ENCODE measurements at regions not wholly inside any gene's neighbourhood (a gene's known extent, or its start where the extent isn't known, plus 50 kb on each side); places are given as distances from the start of the nearest gene placed in this dataset.

DNA sequence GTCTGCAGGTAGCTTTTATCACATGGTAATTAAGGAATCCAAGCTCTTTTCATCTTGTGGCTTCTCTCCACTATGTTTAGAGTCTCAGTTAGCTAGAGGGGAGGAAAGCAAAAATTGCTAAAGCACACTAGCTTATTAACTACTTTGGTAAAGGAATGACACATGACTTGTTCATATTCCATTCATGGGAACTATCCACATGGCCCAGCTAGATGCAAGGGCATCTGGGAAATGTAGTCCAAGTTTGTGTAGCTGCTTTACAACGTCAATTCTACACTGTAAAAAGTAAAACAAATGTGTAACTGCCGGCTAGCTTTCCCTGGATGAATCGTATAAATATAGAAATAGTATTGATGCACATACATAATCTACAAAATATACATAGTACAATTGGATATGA, 244.5 kb upstream of the LRFN5 start:
- DNase-seq (ENCODE audit: extremely low read depth, insufficient read length) = no peak
- TF ChIP-seq, protein P1, sequence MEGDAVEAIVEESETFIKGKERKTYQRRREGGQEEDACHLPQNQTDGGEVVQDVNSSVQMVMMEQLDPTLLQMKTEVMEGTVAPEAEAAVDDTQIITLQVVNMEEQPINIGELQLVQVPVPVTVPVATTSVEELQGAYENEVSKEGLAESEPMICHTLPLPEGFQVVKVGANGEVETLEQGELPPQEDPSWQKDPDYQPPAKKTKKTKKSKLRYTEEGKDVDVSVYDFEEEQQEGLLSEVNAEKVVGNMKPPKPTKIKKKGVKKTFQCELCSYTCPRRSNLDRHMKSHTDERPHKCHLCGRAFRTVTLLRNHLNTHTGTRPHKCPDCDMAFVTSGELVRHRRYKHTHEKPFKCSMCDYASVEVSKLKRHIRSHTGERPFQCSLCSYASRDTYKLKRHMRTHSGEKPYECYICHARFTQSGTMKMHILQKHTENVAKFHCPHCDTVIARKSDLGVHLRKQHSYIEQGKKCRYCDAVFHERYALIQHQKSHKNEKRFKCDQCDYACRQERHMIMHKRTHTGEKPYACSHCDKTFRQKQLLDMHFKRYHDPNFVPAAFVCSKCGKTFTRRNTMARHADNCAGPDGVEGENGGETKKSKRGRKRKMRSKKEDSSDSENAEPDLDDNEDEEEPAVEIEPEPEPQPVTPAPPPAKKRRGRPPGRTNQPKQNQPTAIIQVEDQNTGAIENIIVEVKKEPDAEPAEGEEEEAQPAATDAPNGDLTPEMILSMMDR (IDR thresholded peaks at IDR 0.05; ENCODE audit: insufficient read depth, low read length, poor library complexity, severe bottlenecking) = no peak
- no peaks in the 10 kb centered on the region for H3K27me3 ChIP-seq (replicated peaks; ENCODE audit: control insufficient read depth, insufficient read depth, low read length)
- H3K36me3 ChIP-seq (ENCODE audit: control insufficient read depth, insufficient read depth, low read length) = no peaks in the 10 kb centered on the region
- H3K4me3 ChIP-seq (replicated peaks; ENCODE audit: low read depth, low read length) = no peak overlapping the region

DNA sequence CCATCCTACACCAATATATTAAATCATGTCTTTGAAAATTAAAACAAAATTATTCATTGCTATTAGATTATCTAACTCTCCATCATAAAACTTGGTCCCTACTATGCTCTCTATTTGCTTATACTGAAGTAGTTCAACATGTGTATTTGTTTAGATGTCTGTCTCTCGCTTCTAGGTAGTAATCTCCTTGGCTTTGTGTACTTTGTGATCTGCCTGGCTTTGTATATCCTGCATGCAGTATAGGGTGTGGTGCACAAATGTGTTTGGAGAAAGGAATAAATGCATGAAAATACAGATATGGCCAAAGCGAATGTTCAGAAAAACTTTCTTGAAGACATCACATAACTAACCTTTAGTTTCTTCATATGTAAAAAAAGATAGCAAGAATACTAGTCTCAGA, 246.6 kb upstream of the LRFN5 start:
- TF ChIP-seq, protein P1 (IDR thresholded peaks at IDR 0.05; ENCODE audit: insufficient read depth, low read length, poor library complexity, severe bottlenecking) = no peak
- H3K4me3 ChIP-seq (replicated peaks; ENCODE audit: low read depth, low read length) = no peak overlapping the region
- DNase-seq (ENCODE audit: extremely low read depth, insufficient read length) = no peak
- H3K36me3 ChIP-seq (ENCODE audit: control insufficient read depth, insufficient read depth, low read length) = no peaks in the 10 kb centered on the region
- no peaks in the 10 kb centered on the region for H3K27me3 ChIP-seq (replicated peaks; ENCODE audit: control insufficient read depth, insufficient read depth, low read length)

DNA sequence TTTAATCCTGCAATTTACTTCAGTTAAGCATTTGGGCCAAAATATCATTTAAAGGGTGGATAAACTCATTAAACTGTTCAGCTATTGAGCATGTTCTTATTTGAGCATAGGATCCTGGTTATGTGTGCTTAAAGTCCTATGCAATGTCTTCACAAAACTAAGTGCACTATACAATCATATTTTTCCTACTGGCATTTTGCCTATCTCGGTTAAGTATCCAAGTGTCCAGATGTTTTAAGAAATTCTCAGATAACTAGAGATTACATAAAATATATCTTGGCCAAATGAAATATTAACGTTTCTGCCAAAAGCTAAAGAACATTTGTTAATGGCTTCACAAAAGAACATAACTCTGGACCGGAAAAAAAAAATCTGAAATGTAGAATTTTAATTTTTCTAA, 250.8 kb upstream of the LRFN5 start:
- TF ChIP-seq, protein P1 (IDR thresholded peaks at IDR 0.05; ENCODE audit: insufficient read depth, low read length, poor library complexity, severe bottlenecking) = no peak
- H3K36me3 ChIP-seq (ENCODE audit: control insufficient read depth, insufficient read depth, low read length) = no peaks in the 10 kb centered on the region
- H3K4me3 ChIP-seq (replicated peaks; ENCODE audit: low read depth, low read length) = no peak overlapping the region
- H3K27me3 ChIP-seq (replicated peaks; ENCODE audit: control insufficient read depth, insufficient read depth, low read length) = no peaks in the 10 kb centered on the region
- no peak for DNase-seq (ENCODE audit: extremely low read depth, insufficient read length)

DNA sequence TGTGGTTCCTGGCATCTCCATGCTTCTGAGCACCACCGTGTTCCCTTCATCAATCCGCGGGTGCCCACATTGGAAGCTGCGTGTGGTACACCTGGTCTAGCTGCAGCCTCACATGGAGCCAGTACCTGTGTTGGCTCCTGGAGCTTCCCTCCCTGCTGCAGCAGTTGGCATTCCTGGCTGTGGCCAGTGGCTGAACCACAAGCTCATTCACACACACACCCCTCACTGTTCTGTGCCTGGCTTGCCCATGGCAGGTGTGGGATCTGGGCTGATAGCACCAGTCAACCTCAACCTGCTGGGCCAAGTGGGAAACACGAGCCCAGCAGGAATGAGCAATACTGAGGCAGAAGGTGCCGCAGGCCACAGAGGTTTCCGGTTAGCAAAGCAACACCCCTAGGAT, 256.2 kb upstream of the LRFN5 start:
- DNase-seq (ENCODE audit: extremely low read depth, insufficient read length) = no peak
- H3K27me3 ChIP-seq (replicated peaks; ENCODE audit: control insufficient read depth, insufficient read depth, low read length) = no peaks in the 10 kb centered on the region
- TF ChIP-seq, protein P1 (IDR thresholded peaks at IDR 0.05; ENCODE audit: insufficient read depth, low read length, poor library complexity, severe bottlenecking) = no peak
- no peaks in the 10 kb centered on the region for H3K36me3 ChIP-seq (ENCODE audit: control insufficient read depth, insufficient read depth, low read length)
- no peak overlapping the region for H3K4me3 ChIP-seq (replicated peaks; ENCODE audit: low read depth, low read length)

DNA sequence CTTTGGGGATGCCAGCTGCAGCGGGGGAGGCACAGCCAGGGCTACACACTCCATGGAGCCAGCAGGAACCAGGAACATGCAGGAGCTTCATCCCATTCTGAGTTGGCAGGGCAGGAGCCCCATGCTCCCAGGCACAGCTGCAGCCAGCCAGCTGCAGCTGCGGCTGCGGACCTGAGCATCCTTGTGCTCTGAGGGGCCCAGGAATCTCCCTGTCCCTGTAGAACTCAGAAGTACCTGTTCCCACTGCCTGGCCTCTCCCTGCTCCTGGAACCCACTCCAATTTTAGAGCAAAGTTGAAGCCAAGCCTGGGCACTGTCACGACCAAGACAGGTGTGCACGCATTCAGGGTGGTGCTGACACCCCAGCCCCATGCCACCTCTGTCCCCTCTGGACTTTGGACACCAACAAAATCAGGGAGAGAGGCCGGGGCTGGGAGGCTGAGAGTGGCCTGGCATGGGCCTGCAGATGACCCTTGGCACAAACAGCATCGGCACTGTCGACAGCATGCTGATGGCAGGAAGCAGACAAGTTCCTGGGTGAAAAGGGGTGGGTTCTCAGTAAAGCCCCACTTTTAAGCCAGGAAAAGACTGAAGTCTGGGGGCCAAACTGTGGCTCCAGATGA, 257.3 kb upstream of the LRFN5 start:
- no peak for DNase-seq (ENCODE audit: extremely low read depth, insufficient read length)
- H3K36me3 ChIP-seq (ENCODE audit: control insufficient read depth, insufficient read depth, low read length) = no peaks in the 10 kb centered on the region
- H3K27me3 ChIP-seq (replicated peaks; ENCODE audit: control insufficient read depth, insufficient read depth, low read length) = no peaks in the 10 kb centered on the region
- TF ChIP-seq, protein P1 (IDR thresholded peaks at IDR 0.05; ENCODE audit: insufficient read depth, low read length, poor library complexity, severe bottlenecking) = no peak
- H3K4me3 ChIP-seq (replicated peaks; ENCODE audit: low read depth, low read length) = no peak overlapping the region

DNA sequence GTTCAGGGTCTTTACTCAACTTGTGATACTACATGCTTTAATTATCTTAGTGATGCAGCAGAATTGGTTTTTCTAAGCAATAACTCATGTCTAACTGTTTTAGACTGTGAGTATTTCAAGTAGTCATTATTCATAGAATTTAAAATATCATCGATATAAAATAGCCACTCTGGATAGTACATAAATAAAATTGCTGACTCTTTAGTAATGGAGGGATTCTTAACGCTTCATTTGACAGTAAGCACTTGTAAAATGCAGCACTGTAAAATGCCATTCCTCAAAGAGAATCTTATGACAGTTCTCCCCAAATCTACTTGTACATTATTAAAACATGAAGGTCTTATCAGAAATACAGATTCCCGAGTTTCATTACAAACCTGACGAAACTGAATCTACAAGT, 262.8 kb upstream of the LRFN5 start:
- no peaks in the 10 kb centered on the region for H3K36me3 ChIP-seq (ENCODE audit: control insufficient read depth, insufficient read depth, low read length)
- no peaks in the 10 kb centered on the region for H3K27me3 ChIP-seq (replicated peaks; ENCODE audit: control insufficient read depth, insufficient read depth, low read length)
- DNase-seq (ENCODE audit: extremely low read depth, insufficient read length) = no peak
- TF ChIP-seq, protein P1 (IDR thresholded peaks at IDR 0.05; ENCODE audit: insufficient read depth, low read length, poor library complexity, severe bottlenecking) = no peak
- no peak overlapping the region for H3K4me3 ChIP-seq (replicated peaks; ENCODE audit: low read depth, low read length)

Measured in GM06990 (cell line).